ENCODE measurements at regions not wholly inside any gene's neighbourhood (a gene's known extent, or its start where the extent isn't known, plus 50 kb on each side); places are given as distances from the start of the nearest gene placed in this dataset.

DNA sequence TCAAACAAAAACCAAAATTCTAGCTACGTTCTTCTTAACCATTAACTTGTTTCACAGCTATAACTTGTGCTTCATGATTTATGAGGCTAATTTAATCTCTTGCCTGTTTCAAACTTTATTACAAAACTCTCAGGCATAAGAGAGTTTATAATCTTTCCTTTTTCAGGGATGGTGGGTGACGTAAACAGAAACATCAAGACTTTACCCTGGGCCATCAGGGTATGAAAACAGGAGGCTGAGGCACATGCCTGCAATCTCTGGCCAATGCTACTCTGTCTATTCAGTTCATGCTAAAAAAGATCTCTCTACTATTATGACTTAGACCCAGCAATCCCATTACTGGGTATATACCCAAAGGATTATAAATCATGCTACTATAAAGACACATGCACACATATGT is 55.9 kb upstream of the VWC2 start:
- Histone ChIP-seq H3K36me3 (ENCODE audit: control insufficient read depth in 2 of 2, insufficient read depth in 1 of 2, low read length in 2 of 2) (no peaks in the 10 kb centered on the region), H3K4me1 (ENCODE audit: control insufficient read depth, insufficient read depth, low read length) (no peaks in the 10 kb centered on the region), H3K4me3 (ENCODE audit: low read depth, low read length) (no peak overlapping the region), H3K9me3 (ENCODE audit: control insufficient read depth, insufficient read depth, low read depth, low read length) (no peaks in the 10 kb centered on the region), H3K27ac (ENCODE audit: extremely low read depth, low read depth, low read length) (no peak overlapping the region)
- POLR2A ChIA-PET, result no interaction called here
- CTCF ChIA-PET, result no interaction called here
- TF ChIP-seq ZNF2 (tag by site-specific recombination; IDR thresholded peaks at IDR 0.05), result no peak
- no peak for TF ChIP-seq ZNF175 (tag by site-specific recombination; IDR thresholded peaks at IDR 0.05)
- no peak for TF ChIP-seq ZNF473 (tag by site-specific recombination; IDR thresholded peaks at IDR 0.05)
- TF ChIP-seq ZNF398 (tag by site-specific recombination; IDR thresholded peaks at IDR 0.05), result no peak
- no peak for TF ChIP-seq MEIS1 (CRISPR knock-in tag; IDR thresholded peaks at IDR 0.05; ENCODE audit: borderline replicate concordance)
- TF ChIP-seq, protein P1, sequence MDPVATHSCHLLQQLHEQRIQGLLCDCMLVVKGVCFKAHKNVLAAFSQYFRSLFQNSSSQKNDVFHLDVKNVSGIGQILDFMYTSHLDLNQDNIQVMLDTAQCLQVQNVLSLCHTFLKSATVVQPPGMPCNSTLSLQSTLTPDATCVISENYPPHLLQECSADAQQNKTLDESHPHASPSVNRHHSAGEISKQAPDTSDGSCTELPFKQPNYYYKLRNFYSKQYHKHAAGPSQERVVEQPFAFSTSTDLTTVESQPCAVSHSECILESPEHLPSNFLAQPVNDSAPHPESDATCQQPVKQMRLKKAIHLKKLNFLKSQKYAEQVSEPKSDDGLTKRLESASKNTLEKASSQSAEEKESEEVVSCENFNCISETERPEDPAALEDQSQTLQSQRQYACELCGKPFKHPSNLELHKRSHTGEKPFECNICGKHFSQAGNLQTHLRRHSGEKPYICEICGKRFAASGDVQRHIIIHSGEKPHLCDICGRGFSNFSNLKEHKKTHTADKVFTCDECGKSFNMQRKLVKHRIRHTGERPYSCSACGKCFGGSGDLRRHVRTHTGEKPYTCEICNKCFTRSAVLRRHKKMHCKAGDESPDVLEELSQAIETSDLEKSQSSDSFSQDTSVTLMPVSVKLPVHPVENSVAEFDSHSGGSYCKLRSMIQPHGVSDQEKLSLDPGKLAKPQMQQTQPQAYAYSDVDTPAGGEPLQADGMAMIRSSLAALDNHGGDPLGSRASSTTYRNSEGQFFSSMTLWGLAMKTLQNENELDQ (tag by site-specific recombination; IDR thresholded peaks at IDR 0.05; ENCODE audit: low read depth), result no peak
- TF ChIP-seq ZNF274 (IDR thresholded peaks at IDR 0.05; ENCODE audit: low read length), result no peak
- no peak for TF ChIP-seq ZNF274 (tag by site-specific recombination; IDR thresholded peaks at IDR 0.05; ENCODE audit: borderline replicate concordance)
- no peak for TF ChIP-seq SP7 (tag by site-specific recombination; IDR thresholded peaks at IDR 0.05)
- no peak for TF ChIP-seq ZNF133 (tag by site-specific recombination; IDR thresholded peaks at IDR 0.05)
- no peak for TF ChIP-seq ZBTB8A (tag by site-specific recombination; IDR thresholded peaks at IDR 0.05)
- no peak for TF ChIP-seq PATZ1 (tag by site-specific recombination; IDR thresholded peaks at IDR 0.05)
- TF ChIP-seq ZBTB17 (tag by site-specific recombination; IDR thresholded peaks at IDR 0.05), result no peak
- TF ChIP-seq EGR2 (tag by site-specific recombination; IDR thresholded peaks at IDR 0.05; ENCODE audit: low read depth), result no peak
- TF ChIP-seq ZNF121 (tag by site-specific recombination; IDR thresholded peaks at IDR 0.05), result no peak
- no peak for TF ChIP-seq ZBTB20 (tag by site-specific recombination; IDR thresholded peaks at IDR 0.05)
- TF ChIP-seq ZNF529 (tag by site-specific recombination; IDR thresholded peaks at IDR 0.05; ENCODE audit: insufficient replicate concordance), result no peak
- TF ChIP-seq FEZF1 (tag by site-specific recombination; IDR thresholded peaks at IDR 0.05), result no peak
- TF ChIP-seq, protein P2, sequence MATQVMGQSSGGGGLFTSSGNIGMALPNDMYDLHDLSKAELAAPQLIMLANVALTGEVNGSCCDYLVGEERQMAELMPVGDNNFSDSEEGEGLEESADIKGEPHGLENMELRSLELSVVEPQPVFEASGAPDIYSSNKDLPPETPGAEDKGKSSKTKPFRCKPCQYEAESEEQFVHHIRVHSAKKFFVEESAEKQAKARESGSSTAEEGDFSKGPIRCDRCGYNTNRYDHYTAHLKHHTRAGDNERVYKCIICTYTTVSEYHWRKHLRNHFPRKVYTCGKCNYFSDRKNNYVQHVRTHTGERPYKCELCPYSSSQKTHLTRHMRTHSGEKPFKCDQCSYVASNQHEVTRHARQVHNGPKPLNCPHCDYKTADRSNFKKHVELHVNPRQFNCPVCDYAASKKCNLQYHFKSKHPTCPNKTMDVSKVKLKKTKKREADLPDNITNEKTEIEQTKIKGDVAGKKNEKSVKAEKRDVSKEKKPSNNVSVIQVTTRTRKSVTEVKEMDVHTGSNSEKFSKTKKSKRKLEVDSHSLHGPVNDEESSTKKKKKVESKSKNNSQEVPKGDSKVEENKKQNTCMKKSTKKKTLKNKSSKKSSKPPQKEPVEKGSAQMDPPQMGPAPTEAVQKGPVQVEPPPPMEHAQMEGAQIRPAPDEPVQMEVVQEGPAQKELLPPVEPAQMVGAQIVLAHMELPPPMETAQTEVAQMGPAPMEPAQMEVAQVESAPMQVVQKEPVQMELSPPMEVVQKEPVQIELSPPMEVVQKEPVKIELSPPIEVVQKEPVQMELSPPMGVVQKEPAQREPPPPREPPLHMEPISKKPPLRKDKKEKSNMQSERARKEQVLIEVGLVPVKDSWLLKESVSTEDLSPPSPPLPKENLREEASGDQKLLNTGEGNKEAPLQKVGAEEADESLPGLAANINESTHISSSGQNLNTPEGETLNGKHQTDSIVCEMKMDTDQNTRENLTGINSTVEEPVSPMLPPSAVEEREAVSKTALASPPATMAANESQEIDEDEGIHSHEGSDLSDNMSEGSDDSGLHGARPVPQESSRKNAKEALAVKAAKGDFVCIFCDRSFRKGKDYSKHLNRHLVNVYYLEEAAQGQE (tag by site-specific recombination; IDR thresholded peaks at IDR 0.05), result no peak

Measured in HEK293 (cell line).